ENCODE measurements at regions not wholly inside any gene's neighbourhood (a gene's known extent, or its start where the extent isn't known, plus 50 kb on each side); places are given as distances from the start of the nearest gene placed in this dataset.
"Not testable (repeated sequence)": the region's sequence is repeated elsewhere in the genome, so short reads cannot be mapped to it uniquely, and the experiment has no call there.

DNA sequence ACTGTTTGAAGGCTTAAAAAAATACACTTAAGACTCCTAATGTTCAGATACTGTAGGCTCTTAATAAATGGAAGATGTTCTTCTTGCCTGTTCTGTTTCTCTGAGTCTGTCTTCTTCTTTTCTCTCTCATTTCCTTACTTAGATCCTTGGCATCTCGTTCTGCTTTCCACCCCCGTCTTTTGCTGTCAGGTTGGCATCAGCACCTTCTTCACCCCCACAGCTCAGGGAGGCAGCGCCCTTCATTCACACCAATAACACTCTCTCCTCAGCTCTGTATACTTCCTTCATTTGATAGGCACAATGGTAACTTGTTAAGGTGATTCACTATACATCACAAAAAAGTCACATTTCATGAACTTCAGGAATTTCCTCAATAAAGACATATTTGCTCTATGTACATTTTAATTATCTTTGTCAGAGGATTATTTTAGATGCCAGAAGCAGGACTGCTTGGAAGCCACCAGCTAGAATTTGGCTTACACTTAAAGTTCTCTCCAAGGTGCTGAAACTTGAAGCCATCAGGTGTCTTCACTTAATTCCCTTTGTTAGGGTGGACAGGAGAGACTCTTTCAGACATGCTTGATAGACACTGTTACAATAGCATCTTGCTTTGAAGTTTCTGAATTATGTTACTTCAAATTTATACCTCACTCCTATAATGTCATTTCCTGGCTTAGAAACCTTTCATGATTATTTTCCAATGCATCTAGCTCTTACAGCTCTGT, 670.1 kb upstream of the C16orf82 start:
- Mint-ChIP-seq H3K4me1 (no peaks in the 10 kb centered on the region), H3K36me3 (no peaks in the 10 kb centered on the region), H3K27ac (no peak overlapping the region), H3K9me3 (peaks cover 0 to 4% (median 3%) of the 10 kb centered on the region in 7 donors), H3K27me3 (no peaks in the 10 kb centered on the region), H3K4me3 (no peak overlapping the region)
- Histone ChIP-seq H3K4me1 (ENCODE audit: control insufficient read depth, insufficient read depth, low read length, poor library complexity, severe bottlenecking) (no peaks in the 10 kb centered on the region), H3K4me3 (ENCODE audit: low read depth, low read length) (no peak overlapping the region), H3K9me3 (ENCODE audit: control insufficient read depth in 2 of 2, low read length in 2 of 2) (no peaks in the 10 kb centered on the region), H3K27me3 (ENCODE audit: control insufficient read depth, insufficient read depth, low read length) (peaks cover 3% of the 10 kb centered on the region), H3K36me3 (ENCODE audit: control insufficient read depth, insufficient read depth, low read length) (no peaks in the 10 kb centered on the region), H3K27ac (ENCODE audit: insufficient read depth, low read length, poor library complexity, severe bottlenecking) (no peak overlapping the region)
- DNase-seq (no peak), ATAC-seq (ENCODE audit: low read depth in 2 of 2) (no peak)

DNA sequence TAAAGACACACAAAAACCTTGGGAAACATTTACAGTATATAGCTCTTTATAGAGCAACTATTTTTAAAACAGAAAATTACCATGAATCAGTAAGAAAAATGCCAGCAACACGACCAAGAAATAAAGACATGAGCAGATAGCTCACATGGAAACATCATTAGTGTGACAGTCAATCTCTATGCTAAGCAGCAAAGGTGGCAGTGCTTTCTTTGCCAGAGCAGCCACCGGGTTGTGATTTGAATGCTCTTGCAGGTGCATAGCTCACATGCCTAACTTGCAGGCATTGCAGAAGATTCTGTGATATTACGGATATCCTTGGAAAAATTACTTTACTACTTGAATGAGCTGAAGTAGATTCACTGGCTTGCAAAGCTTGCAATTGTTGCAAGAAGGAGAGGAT, 652.9 kb upstream of the C16orf82 start:
- Mint-ChIP-seq H3K36me3 (no peaks in the 10 kb centered on the region), H3K4me3 (no peak overlapping the region), H3K27ac (no peak overlapping the region), H3K4me1 (no peaks in the 10 kb centered on the region), H3K9me3 (peaks cover 0 to 6% (median 4%) of the 10 kb centered on the region in 7 donors), H3K27me3 (peaks cover 5% of the 10 kb centered on the region)
- Histone ChIP-seq H3K27me3 (ENCODE audit: control insufficient read depth, insufficient read depth, low read length) (no peaks in the 10 kb centered on the region), H3K27ac (ENCODE audit: insufficient read depth, low read length, poor library complexity, severe bottlenecking) (no peak overlapping the region), H3K4me3 (ENCODE audit: low read depth, low read length) (no peak overlapping the region), H3K9me3 (ENCODE audit: control insufficient read depth in 2 of 2, low read length in 2 of 2) (no peaks in the 10 kb centered on the region), H3K4me1 (ENCODE audit: control insufficient read depth, insufficient read depth, low read length, poor library complexity, severe bottlenecking) (no peaks in the 10 kb centered on the region), H3K36me3 (ENCODE audit: control insufficient read depth, insufficient read depth, low read length) (no peaks in the 10 kb centered on the region)
- ATAC-seq (ENCODE audit: low read depth in 2 of 2) (no peak), DNase-seq (no peak)

DNA sequence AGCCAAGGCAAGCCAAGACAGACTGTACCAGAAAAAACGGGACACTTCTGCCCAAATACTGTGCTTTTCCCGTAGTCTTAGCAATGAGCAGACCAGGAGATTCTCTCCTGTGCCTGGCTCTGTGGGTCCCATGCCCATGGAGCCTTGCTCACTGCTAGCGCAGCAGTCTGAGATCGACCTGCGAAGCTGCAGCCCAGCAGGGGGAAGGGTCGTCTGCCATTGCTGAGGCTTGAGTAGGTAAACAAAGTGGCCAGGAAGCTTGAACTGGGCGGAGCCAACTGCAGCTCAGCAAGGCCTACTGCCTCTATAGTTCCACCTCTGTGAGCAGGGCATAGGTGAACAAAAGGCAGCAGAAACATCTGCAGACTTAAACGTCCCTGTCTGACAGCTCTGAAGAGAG, 647.3 kb upstream of the C16orf82 start:
- H3K27ac ChIP-seq (ENCODE audit: insufficient read depth, low read length, poor library complexity, severe bottlenecking); H3K27me3 ChIP-seq (ENCODE audit: control insufficient read depth, insufficient read depth, low read length); H3K4me3 Mint-ChIP-seq; H3K36me3 ChIP-seq (ENCODE audit: control insufficient read depth, insufficient read depth, low read length); H3K27ac Mint-ChIP-seq; H3K9me3 ChIP-seq (ENCODE audit: control insufficient read depth in 2 of 2, low read length in 2 of 2); DNase-seq; H3K4me1 Mint-ChIP-seq; H3K36me3 Mint-ChIP-seq; H3K4me1 ChIP-seq (ENCODE audit: control insufficient read depth, insufficient read depth, low read length, poor library complexity, severe bottlenecking); ATAC-seq (ENCODE audit: low read depth in 2 of 2); H3K4me3 ChIP-seq (ENCODE audit: low read depth, low read length): not testable (repeated sequence)
- Mint-ChIP-seq H3K27me3 (peaks cover 11% of the 10 kb centered on the region), H3K9me3 (peaks cover 0 to 13% (median 5%) of the 10 kb centered on the region in 7 donors)

DNA sequence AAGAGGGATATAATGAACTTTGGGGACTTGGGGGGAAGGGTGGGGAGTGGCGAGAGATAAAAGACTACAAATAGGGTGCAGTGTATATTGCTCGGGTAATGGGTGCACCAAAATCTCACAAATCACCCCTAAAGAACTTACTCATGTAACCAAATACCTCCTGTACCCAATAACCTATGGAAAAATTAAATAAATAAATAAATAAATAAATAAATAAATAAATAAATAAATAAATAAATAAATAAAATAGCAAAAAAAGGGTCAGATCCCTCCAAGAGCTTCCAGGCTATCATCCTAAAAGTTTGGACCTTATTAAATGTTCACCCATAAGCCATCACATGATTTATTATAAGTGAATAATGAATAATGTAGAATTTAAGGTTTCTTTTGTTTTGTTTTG, 636.1 kb upstream of the C16orf82 start:
- Histone ChIP-seq H3K4me3 (ENCODE audit: low read depth, low read length) (no peak overlapping the region), H3K4me1 (ENCODE audit: control insufficient read depth, insufficient read depth, low read length, poor library complexity, severe bottlenecking) (no peaks in the 10 kb centered on the region), H3K27ac (ENCODE audit: insufficient read depth, low read length, poor library complexity, severe bottlenecking) (no peak overlapping the region), H3K36me3 (ENCODE audit: control insufficient read depth, insufficient read depth, low read length) (no peaks in the 10 kb centered on the region), H3K9me3 (ENCODE audit: control insufficient read depth in 2 of 2, low read length in 2 of 2) (peaks cover 0 to 2% of the 10 kb centered on the region in 2 experiments), H3K27me3 (ENCODE audit: control insufficient read depth, insufficient read depth, low read length) (peaks cover 2% of the 10 kb centered on the region)
- Mint-ChIP-seq H3K36me3 (no peaks in the 10 kb centered on the region), H3K4me3 (no peak overlapping the region), H3K4me1 (no peaks in the 10 kb centered on the region), H3K9me3 (peaks cover 0 to 9% (median 5%) of the 10 kb centered on the region in 7 donors), H3K27ac (no peak overlapping the region), H3K27me3 (peaks cover 5% of the 10 kb centered on the region)
- DNase-seq (no peak), ATAC-seq (ENCODE audit: low read depth in 2 of 2) (no peak)

DNA sequence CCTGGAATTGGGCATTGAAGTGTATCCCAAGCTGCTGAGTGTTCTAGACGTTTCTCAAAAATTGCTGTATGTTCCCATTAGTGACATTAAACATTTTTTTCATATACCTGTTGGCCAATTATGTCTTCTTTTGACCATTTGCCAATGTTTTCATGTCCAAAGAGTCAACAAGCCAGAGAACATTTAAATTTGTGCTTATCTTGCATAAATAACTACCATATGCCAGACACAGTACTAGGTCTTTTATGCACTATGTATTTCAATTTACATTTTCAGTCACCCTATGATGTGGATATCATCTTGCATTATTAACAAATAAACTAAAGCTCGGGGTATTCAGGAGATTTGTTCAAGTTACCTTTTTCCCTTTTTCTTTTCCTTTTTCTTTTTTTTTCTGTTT, 632.9 kb upstream of the C16orf82 start:
- Histone ChIP-seq H3K27me3 (ENCODE audit: control insufficient read depth, insufficient read depth, low read length) (peaks cover 2% of the 10 kb centered on the region), H3K27ac (ENCODE audit: insufficient read depth, low read length, poor library complexity, severe bottlenecking) (no peak overlapping the region), H3K36me3 (ENCODE audit: control insufficient read depth, insufficient read depth, low read length) (no peaks in the 10 kb centered on the region), H3K9me3 (ENCODE audit: control insufficient read depth in 2 of 2, low read length in 2 of 2) (peaks cover 0 to 2% of the 10 kb centered on the region in 2 experiments), H3K4me3 (ENCODE audit: low read depth, low read length) (no peak overlapping the region), H3K4me1 (ENCODE audit: control insufficient read depth, insufficient read depth, low read length, poor library complexity, severe bottlenecking) (no peaks in the 10 kb centered on the region)
- no peaks in the 10 kb centered on the region for H3K36me3 Mint-ChIP-seq
- H3K4me3 Mint-ChIP-seq: no peak overlapping the region
- H3K27ac Mint-ChIP-seq: no peak overlapping the region
- no peak for DNase-seq
- peaks cover 5% of the 10 kb centered on the region for H3K27me3 Mint-ChIP-seq
- no peak for ATAC-seq (ENCODE audit: low read depth in 2 of 2)
- H3K9me3 Mint-ChIP-seq: peaks cover 0 to 10% (median 4%) of the 10 kb centered on the region in 7 donors
- no peaks in the 10 kb centered on the region for H3K4me1 Mint-ChIP-seq

DNA sequence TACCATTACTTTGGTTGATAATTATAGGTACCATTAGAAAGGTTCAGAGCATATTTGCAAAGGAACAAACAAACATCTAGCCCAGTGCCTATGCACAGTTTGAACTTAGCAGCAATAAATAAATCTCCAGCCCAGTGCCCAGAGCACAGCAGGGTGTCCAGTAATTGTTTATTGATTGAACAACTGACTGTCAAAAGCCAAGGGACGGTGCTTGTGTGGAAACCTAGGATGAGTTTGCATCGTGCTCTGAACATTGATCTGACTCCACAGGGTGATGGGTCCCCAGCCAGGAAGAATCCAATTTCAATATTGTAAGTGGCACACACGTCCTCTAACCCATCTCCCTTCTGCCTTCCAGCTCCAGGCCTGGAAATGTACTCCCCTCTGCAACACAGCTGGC, 625.5 kb upstream of the C16orf82 start:
- ATAC-seq (ENCODE audit: low read depth in 2 of 2): no peak
- Histone ChIP-seq H3K27ac (ENCODE audit: insufficient read depth, low read length, poor library complexity, severe bottlenecking) (no peak overlapping the region), H3K36me3 (ENCODE audit: control insufficient read depth, insufficient read depth, low read length) (no peaks in the 10 kb centered on the region), H3K4me3 (ENCODE audit: low read depth, low read length) (no peak overlapping the region), H3K4me1 (ENCODE audit: control insufficient read depth, insufficient read depth, low read length, poor library complexity, severe bottlenecking) (no peaks in the 10 kb centered on the region), H3K27me3 (ENCODE audit: control insufficient read depth, insufficient read depth, low read length) (no peaks in the 10 kb centered on the region), H3K9me3 (ENCODE audit: control insufficient read depth in 2 of 2, low read length in 2 of 2) (no peaks in the 10 kb centered on the region)
- no peak overlapping the region for H3K4me3 Mint-ChIP-seq
- peaks cover 0 to 6% (median 3%) of the 10 kb centered on the region in 7 donors for H3K9me3 Mint-ChIP-seq
- no peaks in the 10 kb centered on the region for H3K27me3 Mint-ChIP-seq
- H3K27ac Mint-ChIP-seq: no peak overlapping the region
- DNase-seq: no peak
- H3K36me3 Mint-ChIP-seq: no peaks in the 10 kb centered on the region
- no peaks in the 10 kb centered on the region for H3K4me1 Mint-ChIP-seq

DNA sequence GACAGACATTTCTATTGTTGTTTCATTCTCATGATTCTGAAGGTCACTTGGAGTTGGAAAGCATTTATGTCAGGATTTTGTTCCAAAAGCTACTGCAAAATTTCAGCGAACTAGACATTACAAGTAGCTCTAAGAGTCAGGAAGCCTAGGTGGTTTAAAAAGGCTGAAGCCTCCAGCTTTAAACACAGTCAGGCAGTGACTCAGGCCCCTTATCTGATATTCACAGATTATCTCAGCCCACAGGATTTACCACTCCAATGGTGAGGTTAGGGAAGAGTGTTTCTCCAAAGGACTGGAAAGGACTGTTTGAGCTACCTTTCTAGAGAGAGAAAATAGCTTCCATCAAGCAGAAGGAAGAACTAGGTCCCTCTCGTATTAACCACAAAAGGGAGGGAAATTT, 624.4 kb upstream of the C16orf82 start:
- no peaks in the 10 kb centered on the region for H3K36me3 ChIP-seq (ENCODE audit: control insufficient read depth, insufficient read depth, low read length)

DNA sequence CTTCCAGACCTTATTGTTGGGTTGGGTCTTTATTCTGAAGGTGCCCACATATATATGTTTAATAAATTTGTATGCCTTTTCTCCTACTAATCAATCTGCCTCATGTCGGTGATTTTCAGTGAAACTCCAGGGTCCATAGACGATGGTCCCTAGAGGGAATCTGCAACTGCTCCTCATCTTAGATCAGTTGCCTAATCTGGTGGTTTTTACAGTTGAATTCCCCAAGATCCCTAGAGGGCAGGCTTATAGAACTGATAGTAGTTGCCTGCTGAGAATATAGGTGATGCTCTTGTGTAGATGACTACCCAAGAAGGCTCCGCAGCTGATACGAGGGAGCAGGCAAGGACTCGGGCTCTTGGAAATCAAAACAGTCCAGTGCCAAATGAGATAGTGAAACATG, 619.2 kb upstream of the C16orf82 start:
- Mint-ChIP-seq H3K27ac (no peak overlapping the region), H3K27me3 (peaks cover 4% of the 10 kb centered on the region), H3K4me1 (no peaks in the 10 kb centered on the region), H3K36me3 (no peaks in the 10 kb centered on the region), H3K9me3 (peaks cover 0 to 4% (median 0%) of the 10 kb centered on the region in 7 donors), H3K4me3 (no peak overlapping the region)
- Histone ChIP-seq H3K27ac (ENCODE audit: insufficient read depth, low read length, poor library complexity, severe bottlenecking) (no peak overlapping the region), H3K9me3 (ENCODE audit: control insufficient read depth in 2 of 2, low read length in 2 of 2) (no peaks in the 10 kb centered on the region), H3K4me3 (ENCODE audit: low read depth, low read length) (no peak overlapping the region), H3K36me3 (ENCODE audit: control insufficient read depth, insufficient read depth, low read length) (no peaks in the 10 kb centered on the region), H3K4me1 (ENCODE audit: control insufficient read depth, insufficient read depth, low read length, poor library complexity, severe bottlenecking) (no peaks in the 10 kb centered on the region), H3K27me3 (ENCODE audit: control insufficient read depth, insufficient read depth, low read length) (no peaks in the 10 kb centered on the region)
- ATAC-seq (ENCODE audit: low read depth in 2 of 2) (no peak), DNase-seq (no peak)

More for the DNA sequence above, 624.4 kb upstream of the C16orf82 start:
- no peak overlapping the region for H3K27ac ChIP-seq (ENCODE audit: insufficient read depth, low read length, poor library complexity, severe bottlenecking)
- Mint-ChIP-seq H3K4me3 (no peak overlapping the region), H3K9me3 (peaks cover 0 to 4% (median 2%) of the 10 kb centered on the region in 7 donors), H3K4me1 (no peaks in the 10 kb centered on the region), H3K27ac (no peak overlapping the region), H3K27me3 (no peaks in the 10 kb centered on the region), H3K36me3 (no peaks in the 10 kb centered on the region)
- H3K4me3 ChIP-seq (ENCODE audit: low read depth, low read length): no peak overlapping the region
- no peaks in the 10 kb centered on the region for H3K4me1 ChIP-seq (ENCODE audit: control insufficient read depth, insufficient read depth, low read length, poor library complexity, severe bottlenecking)
- ATAC-seq (ENCODE audit: low read depth in 2 of 2): no peak
- no peak for DNase-seq
- H3K27me3 ChIP-seq (ENCODE audit: control insufficient read depth, insufficient read depth, low read length): no peaks in the 10 kb centered on the region
- no peaks in the 10 kb centered on the region for H3K9me3 ChIP-seq (ENCODE audit: control insufficient read depth in 2 of 2, low read length in 2 of 2)
